AG04449 (cell line): ENCODE measurements at regions not wholly inside any gene's neighbourhood (a gene's known extent, or its start where the extent isn't known, plus 50 kb on each side); places are given as distances from the start of the nearest gene placed in this dataset.

Experiments
- CTCF ChIA-PET: fragments of 350-600 bp; formaldehyde crosslinking; extraction: SDS; loops from one replicate; lab custom pipeline; 2021; ENCODE audit warnings: antibody characterized with exemption; lab: Yijun Ruan, JAX
- POLR2A ChIA-PET: fragments of 400-600, 350-600 bp; formaldehyde crosslinking; extraction: SDS; loops from one replicate; lab custom pipeline; 2020; ENCODE audit warnings: antibody characterized with exemption, inconsistent platforms; lab: Yijun Ruan, JAX
- DNase-seq: peaks from one replicate; pipeline ENCODE4 v3.0.0-alpha.2; 2010; ENCODE audit warnings: low read depth, low spot score
- H3K4me3 ChIP-seq: 2 replicates; pipeline ENCODE4 v1.5.1; 2011; ENCODE audit warnings: low read depth, mild to moderate bottlenecking, control low read depth, low read length
- CTCF ChIP-seq: IDR thresholded peaks from one replicate; pipeline ENCODE4 v1.5.1; 2011; ENCODE audit warnings: mild to moderate bottlenecking, moderate library complexity, low read length, control low read depth, inconsistent platforms; ENCODE audit not compliant: insufficient read depth; ENCODE audit errors: missing control alignments

- TF ChIP-seq CTCF = no peak
- DNase-seq = no peak
- H3K4me3 ChIP-seq = no peak overlapping the region
- ChIA-PET CTCF (interaction anchor here (1.7 kb wide), 1 partner anchor 9 kb away, joined by 5 read pairs; no protein-coding TSS in a partner anchor), POLR2A (no interaction called here)
Measured at GRCh38 chr5:101969742-101970141, 326.3 kb downstream of the SLCO4C1 start.

GRCh38 chr5:101966476-101966875 lies 329.6 kb downstream of the SLCO4C1 start:
- DNase-seq = no peak
- CTCF ChIA-PET = no interaction called here
- TF ChIP-seq CTCF = no peak
- no peak overlapping the region for H3K4me3 ChIP-seq
- POLR2A ChIA-PET = no interaction called here

- ChIA-PET CTCF (no interaction called here), POLR2A (no interaction called here)
- no peak for TF ChIP-seq CTCF
- DNase-seq = no peak
- H3K4me3 ChIP-seq = no peak overlapping the region
Measured at GRCh38 chr5:101955891-101956290, 340.2 kb downstream of the SLCO4C1 start.

GRCh38 chr5:101950019-101950418 lies 346.1 kb downstream of the SLCO4C1 start:
- ChIA-PET CTCF (no interaction called here), POLR2A (no interaction called here)
- TF ChIP-seq CTCF = no peak
- no peak overlapping the region for H3K4me3 ChIP-seq
- DNase-seq = no peak

- H3K4me3 ChIP-seq = no peak overlapping the region
- CTCF ChIA-PET = no interaction called here
- DNase-seq = no peak
- TF ChIP-seq CTCF = no peak
- POLR2A ChIA-PET = no interaction called here
Measured at GRCh38 chr5:101948615-101949014, 347.5 kb downstream of the SLCO4C1 start.

- POLR2A ChIA-PET = no interaction called here
- CTCF ChIA-PET = no interaction called here
- DNase-seq = no peak
- no peak overlapping the region for H3K4me3 ChIP-seq
- no peak for TF ChIP-seq CTCF
Measured at GRCh38 chr5:101943784-101944183, 352.3 kb downstream of the SLCO4C1 start.
